Right lobe of liver (tissue), 4 donors: ENCODE measurements at regions not wholly inside any gene's neighbourhood (a gene's known extent, or its start where the extent isn't known, plus 50 kb on each side); places are given as distances from the start of the nearest gene placed in this dataset.

Experiments used
- CTCF ChIP-seq, 4 donors: fragments of 200-600 bp in 3 of 4; fragments of 450-650 bp in 1 of 4; IDR thresholded peaks; one replicate each; pipeline versions ENCODE4 v1.5.1 to v1.8.0; 2016 to 2022; ENCODE audit warnings: antibody characterized with exemption in 4 of 4, mild to moderate bottlenecking in 2 of 4
- POLR2A ChIP-seq: fragments of 450-650 bp; IDR thresholded peaks from one replicate; pipeline ENCODE4 v1.6.1; 2017; ENCODE audit warnings: antibody characterized with exemption, mild to moderate bottlenecking
- donor health status: DM: no; HTN: no; CAD: no.
- donor health status: DM: no; HTN: no; CAD: no.
- donor health status: DM: no; HTN: yes; CAD: no.

GRCh38 chr6:85346196-85346595 lies 103.7 kb upstream of the NT5E start:
- TF ChIP-seq CTCF (IDR thresholded peaks at IDR 0.05) = no peak
- no peak for TF ChIP-seq POLR2A
